Stomach (tissue), 8 donors: ENCODE measurements at regions not wholly inside any gene's neighbourhood (a gene's known extent, or its start where the extent isn't known, plus 50 kb on each side); places are given as distances from the start of the nearest gene placed in this dataset.
A peak's percentile ranks its signal among the peaks of the same experiment; 100 is the strongest.

Source experiments
- DNase-seq, 2 donors: peaks; one replicate each; pipeline versions ENCODE4 v3.0.0 to v3.0.0-alpha.2; 2013 to 2019
- H3K27ac ChIP-seq, 5 donors: fragments of 200-600 bp in 4 of 5; sonication (generic) in 4 of 5; one replicate each; pipeline ENCODE4 v1.5.1; 2013 to 2019; ENCODE audit warnings: mild to moderate bottlenecking in 1 of 5, moderate library complexity in 1 of 5
- H3K27me3 ChIP-seq, 3 donors: fragments of 200-600 bp; sonication (generic); one replicate each; pipeline ENCODE4 v1.5.1; 2017 to 2019; ENCODE audit warnings: mixed run types in 1 of 3
- H3K36me3 ChIP-seq, 4 donors: fragments of 200-600 bp; sonication (generic); 1 replicate in 3 of 4; 2 replicates in 1 of 4; pipeline ENCODE4 v1.5.1; 2016 to 2019
- H3K4me1 ChIP-seq, 4 donors: fragments of 200-600 bp; sonication (generic); one replicate each; pipeline ENCODE4 v1.5.1; 2016 to 2019
- H3K4me3 ChIP-seq, 4 donors: fragments of 200-600 bp; sonication (generic) in 3 of 4; one replicate each; pipeline ENCODE4 v1.5.1; 2016 to 2019; ENCODE audit warnings: mild to moderate bottlenecking in 1 of 4
- H3K9me3 ChIP-seq, 4 donors: fragments of 200-600 bp; sonication (generic); one replicate each; pipeline ENCODE4 v1.5.1; 2016 to 2019
- CTCF ChIP-seq, 7 experiments: fragments of 450-650 bp in 4 of 7; fragments of 200-600 bp in 3 of 7; sonication (generic) in 3 of 7; IDR thresholded peaks; one replicate each; pipeline ENCODE4 v1.5.1; 2016 to 2019; ENCODE audit warnings: antibody characterized with exemption in 7 of 7, control low read depth in 2 of 7, mild to moderate bottlenecking in 1 of 7
- EP300 ChIP-seq: sonication (generic); formaldehyde crosslinking; IDR thresholded peaks from one replicate; pipeline ENCODE4 v1.6.1; 2017; ENCODE audit warnings: antibody characterized with exemption
- POLR2A ChIP-seq, 4 donors: fragments of 450-650 bp; IDR thresholded peaks; one replicate each; pipeline ENCODE4 v1.6.1; 2016; ENCODE audit warnings: antibody characterized with exemption in 4 of 4, control low read depth in 2 of 4, mild to moderate bottlenecking in 1 of 4, moderate library complexity in 1 of 4
- POLR2AphosphoS5 ChIP-seq, 3 donors: sonication (generic); formaldehyde crosslinking; IDR thresholded peaks; one replicate each; pipeline ENCODE4 v1.6.1; 2016; ENCODE audit warnings: antibody characterized with exemption in 3 of 3
- WGBS, 5 donors: extraction: QIAGEN DNeasy Blood & Tissue Kit in 3 of 5; methylation state at CpG; one replicate each; pipeline versions ENCODE4 v1.1.5 to v1.1.7; 2013 to 2018; 5-methylcytosine and 5-hydroxymethylcytosine counted together
- intact Hi-C: fragments of 100-400 bp; cut with DNase I; formaldehyde crosslinking; loops from one replicate; pipeline ENCODE4 v1.15.1; 2023; ENCODE audit warnings: low total_unique reads
- donor health status: healthy with polysubstance abuse.
- donor health status: Bipolar disorder and iron deficiency.
- donor health status: healthy.

- Histone ChIP-seq H3K9me3 (no peaks in the 10 kb centered on the region), H3K4me1 (peaks cover 0 to 19% (median 0%) of the 10 kb centered on the region in 4 donors), H3K36me3 (no peaks in the 10 kb centered on the region), H3K27me3 (no peaks in the 10 kb centered on the region), H3K27ac (no peak overlapping the region), H3K4me3 (no peak overlapping the region)
- peak; percentile 58 for DNase-seq
- 8 to 29% (median 21%) methylated on average over 2 of the region's 2 CpGs for WGBS, 5 donors
- intact Hi-C loops: no loop called here
- no peak for TF ChIP-seq POLR2AphosphoS5 (IDR thresholded peaks at IDR 0.05)
- TF ChIP-seq CTCF (IDR thresholded peaks at IDR 0.05): peak in 4 of 7 experiments; percentile 16 to 47 (median 36)
Observed at GRCh38 chr5:39716532-39717028, 291.8 kb upstream of the DAB2 start.

- Histone ChIP-seq H3K27me3 (no peaks in the 10 kb centered on the region), H3K27ac (no peak overlapping the region), H3K36me3 (no peaks in the 10 kb centered on the region), H3K4me3 (no peak overlapping the region), H3K4me1 (peaks cover 0 to 19% (median 0%) of the 10 kb centered on the region in 4 donors), H3K9me3 (no peaks in the 10 kb centered on the region)
- peak; percentile 52 to 83 for DNase-seq
- 12 to 27% (median 19%) methylated on average over 2 of the region's 2 CpGs for WGBS, 5 donors
- intact Hi-C loops: no loop called here
- TF ChIP-seq CTCF (IDR thresholded peaks at IDR 0.05) (peak in 4 of 7 experiments; percentile 52 to 59 (median 53)), POLR2AphosphoS5 (IDR thresholded peaks at IDR 0.05) (no peak), POLR2A (IDR thresholded peaks at IDR 0.05) (no peak), EP300 (no peak)
Observed at GRCh38 chr5:39714036-39714698, 289.4 kb upstream of the DAB2 start.

- no peaks in the 10 kb centered on the region for H3K9me3 ChIP-seq
- no peaks in the 10 kb centered on the region for H3K36me3 ChIP-seq
- intact Hi-C loops: no loop called here
- WGBS, 5 donors: 32 to 45% (median 41%) methylated on average over 2 of the region's 2 CpGs
- H3K27ac ChIP-seq: no peak overlapping the region
- no peak overlapping the region for H3K4me3 ChIP-seq
- no peaks in the 10 kb centered on the region for H3K27me3 ChIP-seq
- TF ChIP-seq EP300: no peak
- TF ChIP-seq POLR2AphosphoS5 (IDR thresholded peaks at IDR 0.05): peak in 1 of 3 donors; percentile 9
- no peak for TF ChIP-seq CTCF (IDR thresholded peaks at IDR 0.05)
- no peak for TF ChIP-seq POLR2A (IDR thresholded peaks at IDR 0.05)
- peak in 1 of 2 donors; percentile 48 for DNase-seq
- H3K4me1 ChIP-seq: peaks cover 0 to 19% (median 0%) of the 10 kb centered on the region in 4 donors
Observed at GRCh38 chr5:39713250-39713916, 288.6 kb upstream of the DAB2 start.

- Histone ChIP-seq H3K9me3 (no peaks in the 10 kb centered on the region), H3K4me1 (peaks cover 0 to 19% (median 0%) of the 10 kb centered on the region in 4 donors), H3K4me3 (no peak overlapping the region), H3K36me3 (no peaks in the 10 kb centered on the region), H3K27ac (no peak overlapping the region), H3K27me3 (no peaks in the 10 kb centered on the region)
- no peak for DNase-seq
- intact Hi-C loops: no loop called here
- 87 to 93% (median 88%) methylated on average over 5 of the region's 5 CpGs for WGBS, 5 donors
- TF ChIP-seq EP300: no peak
- TF ChIP-seq CTCF (IDR thresholded peaks at IDR 0.05): no peak
- no peak for TF ChIP-seq POLR2AphosphoS5 (IDR thresholded peaks at IDR 0.05)
- no peak for TF ChIP-seq POLR2A (IDR thresholded peaks at IDR 0.05)
Observed at GRCh38 chr5:39712316-39713249, 287.8 kb upstream of the DAB2 start.
